GM18517 (cell line): ENCODE measurements at regions not wholly inside any gene's neighbourhood (a gene's known extent, or its start where the extent isn't known, plus 50 kb on each side); places are given as distances from the start of the nearest gene placed in this dataset.
"Not testable (repeated sequence)": the region's sequence is repeated elsewhere in the genome, so short reads cannot be mapped to it uniquely, and the experiment has no call there.

Source experiments
- ATAC-seq: cut with Tn5 transposase; IDR thresholded peaks from one replicate; pipeline ENCODE4 v1.9.1; 2021; ENCODE audit warnings: mild to moderate bottlenecking, moderate library complexity; ENCODE audit not compliant: unreplicated experiment

GRCh38 chr19:41495589-41495988 is 52.6 kb downstream of the ERICH4 start:
- no peak for ATAC-seq

GRCh38 chr19:41499899-41500298 is 56.9 kb downstream of the ERICH4 start:
- ATAC-seq: no peak

DNA sequence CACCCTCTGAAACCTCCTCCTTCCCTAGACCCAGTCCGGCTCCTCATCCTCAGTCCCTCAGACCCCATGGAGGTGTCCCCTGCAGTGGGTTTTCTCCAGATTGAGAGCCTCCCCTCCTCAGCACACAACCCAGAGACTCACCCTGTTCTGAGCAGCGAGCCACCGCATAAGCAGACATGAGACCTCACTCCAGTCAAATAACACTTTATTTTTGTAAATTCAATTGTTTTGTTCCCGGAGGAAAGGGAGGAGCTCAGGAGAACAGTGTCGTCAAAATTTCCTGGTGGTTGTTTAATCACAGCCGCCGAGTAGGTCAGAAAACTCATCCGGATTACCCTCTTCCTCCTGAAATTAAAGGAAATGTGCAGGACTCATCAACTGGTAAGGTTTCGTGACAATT is 57.5 kb downstream of the ERICH4 start:
- ATAC-seq: no peak

DNA sequence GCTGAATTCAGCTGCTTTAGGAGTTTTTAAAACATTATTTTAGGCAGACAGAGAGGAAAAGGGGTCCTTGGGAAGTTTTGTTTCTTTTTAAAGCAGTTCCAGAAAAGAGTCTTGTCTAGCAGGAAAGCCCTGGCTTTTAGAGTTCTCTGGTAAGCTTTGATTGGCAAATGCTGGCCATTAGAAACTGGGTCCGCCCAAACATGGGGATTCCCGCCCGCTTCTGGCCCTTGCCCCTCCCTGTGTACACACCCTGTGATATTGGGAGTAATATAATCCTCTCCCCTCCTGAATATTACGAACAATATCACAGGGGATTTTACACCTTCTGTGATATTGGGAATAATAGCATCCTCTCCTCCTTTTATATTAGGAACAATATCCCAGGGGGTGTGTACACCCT is 58.9 kb downstream of the ERICH4 start:
- ATAC-seq: no peak

DNA sequence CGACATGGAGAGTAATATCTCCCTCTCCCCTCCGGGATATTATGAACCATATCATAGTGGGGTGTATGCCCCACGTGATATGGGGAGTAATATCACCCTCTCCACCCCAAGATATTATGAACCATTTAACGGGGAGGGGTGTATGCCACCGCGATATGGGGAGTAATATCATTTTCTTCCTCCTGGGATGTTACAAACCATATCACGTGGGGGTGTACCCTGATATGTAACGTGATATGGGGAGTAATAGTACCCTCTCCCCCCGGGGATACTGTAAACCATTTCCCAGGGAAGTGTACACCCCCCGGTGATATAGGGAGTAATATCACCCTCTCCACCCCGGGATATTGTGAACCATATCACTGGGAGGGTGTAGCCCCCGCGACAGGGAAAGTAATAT is 62.1 kb downstream of the ERICH4 start:
- ATAC-seq: no peak

DNA sequence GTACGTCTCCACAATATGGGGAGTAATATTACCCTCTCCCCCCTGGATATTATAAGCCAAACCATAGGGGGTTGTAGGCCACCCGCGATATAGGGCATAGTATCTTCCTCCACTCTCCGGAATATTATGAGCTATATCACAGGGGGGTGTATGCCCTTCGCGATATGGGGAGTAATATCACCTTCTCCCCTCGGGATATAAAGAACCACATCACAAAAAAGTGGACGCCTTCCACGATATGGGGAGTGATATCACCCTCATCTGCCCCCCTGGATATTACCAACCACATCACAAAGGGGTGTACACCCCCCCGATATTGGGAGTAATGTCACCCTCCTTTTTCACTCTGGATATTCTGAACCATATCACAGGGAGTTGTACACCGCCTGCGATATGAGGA is 65.5 kb upstream of the CEACAM21 start:
- no peak for ATAC-seq

- no peak for ATAC-seq
Measured at GRCh38 chr19:41511628-41512027, 64.3 kb upstream of the CEACAM21 start.

GRCh38 chr19:41515015-41515652 is 60.8 kb upstream of the CEACAM21 start:
- no peak for ATAC-seq

DNA sequence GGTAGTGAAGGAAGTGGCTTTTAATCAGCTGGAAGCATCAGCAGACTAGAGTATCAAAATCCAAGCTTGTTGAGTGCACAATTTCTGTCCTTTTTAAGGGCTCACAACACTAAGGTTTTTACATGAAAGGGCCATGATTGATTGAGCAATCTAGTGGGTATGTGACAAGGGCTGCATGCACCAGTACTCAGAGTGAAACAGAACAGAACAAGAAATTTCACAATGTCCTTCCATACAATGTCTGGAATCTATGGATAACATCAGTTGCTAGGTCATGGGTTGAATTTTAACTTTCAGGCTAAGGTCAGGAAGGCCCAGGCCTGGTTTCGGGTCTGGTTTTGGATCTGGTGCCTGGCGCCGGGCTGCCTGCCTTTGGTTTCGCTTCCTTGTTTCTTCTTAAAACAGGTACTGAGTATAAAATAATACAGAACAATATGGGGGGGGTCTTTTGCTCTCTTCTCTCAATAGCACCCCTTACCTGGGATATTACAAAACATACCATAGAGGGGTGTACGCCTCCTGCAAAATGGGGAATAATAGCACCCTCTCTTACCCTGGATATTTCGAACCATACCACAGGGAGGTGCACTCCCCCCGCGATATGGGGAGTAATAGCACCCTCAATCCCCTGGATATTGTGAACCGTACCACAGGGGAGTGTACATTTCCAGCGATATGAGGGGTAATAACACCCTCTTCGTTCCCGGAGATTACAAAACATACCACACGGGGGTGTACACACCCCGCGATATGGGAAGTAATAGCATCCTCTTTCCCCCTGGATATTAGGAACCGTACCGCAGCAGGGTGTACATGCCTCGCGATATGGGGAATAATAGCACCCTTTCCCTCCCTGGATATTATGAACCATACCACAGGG is 59.4 kb upstream of the CEACAM21 start:
- ATAC-seq: not testable (repeated sequence)

GRCh38 chr19:41518141-41518540 is 57.8 kb upstream of the CEACAM21 start:
- ATAC-seq: no peak

DNA sequence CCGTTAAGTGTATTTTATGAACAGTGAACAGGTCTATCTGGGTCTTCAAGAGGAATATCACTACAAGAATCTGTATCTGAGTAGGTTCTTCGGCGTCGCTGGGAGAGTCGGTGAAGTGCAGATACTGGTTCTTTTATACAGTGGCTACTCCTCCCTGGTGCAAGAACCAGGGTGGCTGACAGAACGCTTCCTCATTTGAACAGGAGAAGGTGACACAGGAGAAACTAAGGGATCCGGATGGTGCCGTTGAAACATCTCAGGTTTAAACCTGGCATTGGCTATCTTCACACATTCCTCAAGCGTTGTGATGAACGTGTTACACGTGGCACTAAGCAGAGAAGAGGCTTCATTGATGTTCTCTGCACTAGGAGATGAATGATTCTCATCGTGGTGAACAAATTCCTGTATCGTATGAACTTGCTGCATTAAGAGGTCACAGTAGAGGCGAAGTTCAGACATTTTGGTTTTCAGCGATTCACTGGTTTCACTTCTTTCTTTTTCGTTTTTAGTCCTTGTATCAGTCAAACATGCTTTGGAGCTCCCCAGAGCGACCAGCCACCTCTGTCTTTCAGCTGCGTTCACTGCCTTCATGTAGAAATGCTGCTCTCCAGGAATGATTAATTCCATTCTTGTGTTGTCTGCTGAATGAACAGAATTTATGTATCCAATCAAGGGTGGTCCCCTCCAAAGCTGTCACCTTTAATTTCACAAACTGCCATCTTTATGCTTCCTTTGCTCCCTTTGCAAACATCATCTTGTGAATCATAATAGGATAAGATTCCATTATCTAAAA is 54.6 kb upstream of the CEACAM21 start:
- peak; percentile 61 for ATAC-seq

- no peak for ATAC-seq
Measured at GRCh38 chr19:41521931-41522555, 53.9 kb upstream of the CEACAM21 start.

DNA sequence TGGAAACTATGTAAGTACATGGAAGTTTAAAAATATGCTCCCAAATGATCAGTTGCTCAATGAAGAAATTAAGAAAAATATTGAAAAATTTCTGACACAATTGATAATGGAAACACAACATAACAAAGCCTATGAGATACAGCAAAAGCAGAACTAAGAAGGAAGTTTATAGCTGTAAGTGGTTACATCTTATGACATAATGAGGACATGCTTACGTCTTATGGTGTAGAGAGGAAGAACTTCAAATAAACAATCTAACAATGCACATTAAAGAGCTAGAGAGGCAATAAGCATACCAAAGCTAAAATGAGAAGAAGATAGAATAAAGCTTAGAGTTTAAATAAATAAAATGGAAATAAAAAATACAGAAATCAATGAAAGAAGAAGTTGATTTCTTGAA is 50.0 kb upstream of the CEACAM21 start:
- no peak for ATAC-seq
